A549 (cell line): ENCODE measurements at regions not wholly inside any gene's neighbourhood (a gene's known extent, or its start where the extent isn't known, plus 50 kb on each side); places are given as distances from the start of the nearest gene placed in this dataset.

Experiments
- ATAC-seq, 2 experiments: fragments of 200-7000 bp in 1 of 2; fragments of >200 bp in 1 of 2; cut with Nextera tagmentation in 1 of 2; cut with Tn5 transposase in 1 of 2; 3 replicates each; pipeline versions ENCODE4 v1.8.0 to v1.9.1; 2018 to 2020; ENCODE audit warnings: mild to moderate bottlenecking in 1 of 2, moderate library complexity in 1 of 2
- CTCF ChIA-PET: fragments of 300-600 bp; sonication (Branson Sonifier 250); formaldehyde crosslinking; extraction: SDS; loops from one replicate; lab custom pipeline; 2021; ENCODE audit warnings: antibody characterized with exemption, inconsistent platforms; lab: Yijun Ruan, JAX
- POLR2A ChIA-PET: fragments of 350-600 bp; formaldehyde crosslinking; extraction: SDS; loops from one replicate; lab custom pipeline; 2021; ENCODE audit warnings: antibody characterized with exemption, inconsistent platforms; lab: Yijun Ruan, JAX
- DNase-seq, 2 experiments: peaks; one replicate each; pipeline versions ENCODE4 v3.0.0 to v3.0.0-alpha.2; 2011 to 2016; ENCODE audit warnings: low read depth in 1 of 2, low spot score in 1 of 2
- FAIRE-seq: peaks from 2 replicates; lab custom pipeline; 2011; peaks lifted over from hg19 to GRCh38; lab: Jason Lieb, UNC
- H3K27ac ChIP-seq, 2 experiments: fragments of >200 bp; sonication (Bioruptor Twin); formaldehyde crosslinking; 3 replicates each; pipeline ENCODE4 v1.5.1; 2016 to 2017
- H3K4me1 ChIP-seq: fragments of >200 bp; sonication (Bioruptor Twin); formaldehyde crosslinking; 3 replicates; pipeline ENCODE4 v1.6.1; 2016
- H3K4me2 ChIP-seq: fragments of >200 bp; sonication (Bioruptor Twin); formaldehyde crosslinking; 3 replicates; pipeline ENCODE4 v1.6.1; 2016
- H3K4me3 ChIP-seq: fragments of >200 bp; sonication (Bioruptor Twin); formaldehyde crosslinking; 3 replicates; pipeline ENCODE4 v1.5.1; 2016
- H3K9me3 ChIP-seq: fragments of >200 bp; sonication (Bioruptor Twin); formaldehyde crosslinking; 3 replicates; pipeline ENCODE4 v1.6.1; 2016
- CEBPB ChIP-seq, 2 experiments: fragments of >200 bp in 1 of 2; sonication (Bioruptor Twin) in 1 of 2; formaldehyde crosslinking in 1 of 2; IDR thresholded peaks; 2 replicates each; pipeline ENCODE4 v1.6.1; 2012 to 2016
- CTCF ChIP-seq: fragments of >200 bp; sonication (Bioruptor Twin); formaldehyde crosslinking; IDR thresholded peaks from 3 replicates; pipeline ENCODE4 v1.5.1; 2016
- EHMT2 ChIP-seq: fragments of 200-600 bp; sonication (generic); IDR thresholded peaks from 2 replicates; pipeline ENCODE4 v1.6.1; 2016; ENCODE audit warnings: antibody characterized with exemption, low read depth, mild to moderate bottlenecking, moderate library complexity
- ELK1 ChIP-seq: fragments of 150-350 bp; IDR thresholded peaks from 2 replicates; pipeline ENCODE4 v1.6.1; 2014; ENCODE audit warnings: low read depth, mild to moderate bottlenecking, low read length
- GATA3 ChIP-seq: IDR thresholded peaks from 2 replicates; pipeline ENCODE4 v1.6.1; 2012; ENCODE audit warnings: borderline replicate concordance
- HOXA7 ChIP-seq: fragments of 250-450 bp; sonication (Bioruptor Pico); IDR thresholded peaks from 2 replicates; pipeline ENCODE4 v1.5.0; 2020; ENCODE audit warnings: mild to moderate bottlenecking, moderate library complexity
- HOXB13 ChIP-seq: fragments of 250-450 bp; sonication (Bioruptor Pico); IDR thresholded peaks from 2 replicates; pipeline ENCODE4 v1.5.0; 2020; ENCODE audit warnings: low read depth, mild to moderate bottlenecking, moderate library complexity
- HOXB5 ChIP-seq: fragments of 250-450 bp; sonication (Bioruptor Pico); IDR thresholded peaks from 2 replicates; pipeline ENCODE4 v1.5.0; 2020; ENCODE audit warnings: mild to moderate bottlenecking, moderate library complexity
- KDM1A ChIP-seq: fragments of 200-600 bp; sonication (generic); IDR thresholded peaks from 2 replicates; pipeline ENCODE4 v1.6.1; 2016; ENCODE audit warnings: low read depth, mild to moderate bottlenecking
- KDM5A ChIP-seq: fragments of 200-600 bp; sonication (generic); IDR thresholded peaks from 2 replicates; pipeline ENCODE4 v1.6.1; 2016; ENCODE audit warnings: antibody characterized with exemption, mild to moderate bottlenecking
- MAFK ChIP-seq: fragments of 450-650 bp; IDR thresholded peaks from 2 replicates; pipeline ENCODE4 v1.6.1; 2014; ENCODE audit not compliant: partially characterized antibody
- MYC ChIP-seq: IDR thresholded peaks from 2 replicates; pipeline ENCODE4 v1.6.1; 2012; ENCODE audit warnings: mild to moderate bottlenecking, inconsistent platforms, low read length, improper control_type of control experiment, borderline replicate concordance
- PHF8 ChIP-seq: fragments of 200-600 bp; sonication (generic); IDR thresholded peaks from 2 replicates; pipeline ENCODE4 v1.6.1; 2016; ENCODE audit warnings: low read depth, mild to moderate bottlenecking, antibody characterized with exemption, moderate library complexity, borderline replicate concordance
- POLR2AphosphoS2 ChIP-seq: conservative IDR thresholded peaks from 2 replicates; pipeline ENCODE4 v1.6.1; 2012; ENCODE audit warnings: low read length, improper control_type of control experiment, inconsistent platforms
- RAD21 ChIP-seq, 2 experiments: fragments of >200 bp in 1 of 2; sonication (Bioruptor Twin) in 1 of 2; formaldehyde crosslinking in 1 of 2; IDR thresholded peaks in 1 of 2; conservative IDR thresholded peaks in 1 of 2; 2 replicates in 1 of 2; 3 replicates in 1 of 2; pipeline ENCODE4 v1.6.1; 2012 to 2018; ENCODE audit warnings: inconsistent platforms in 1 of 2
- RARB ChIP-seq: fragments of 250-450 bp; sonication (Bioruptor Pico); IDR thresholded peaks from 2 replicates; pipeline ENCODE4 v1.8.0; 2021; ENCODE audit warnings: mild to moderate bottlenecking, moderate library complexity
- RCOR1 ChIP-seq: fragments of 150-350 bp; IDR thresholded peaks from 2 replicates; pipeline ENCODE4 v1.6.1; 2014; ENCODE audit warnings: antibody characterized with exemption, low read length, low read depth
- RFX5 ChIP-seq: fragments of 450-650 bp; IDR thresholded peaks from 2 replicates; pipeline ENCODE4 v1.7.1; 2014; ENCODE audit warnings: antibody characterized with exemption, mild to moderate bottlenecking, moderate library complexity
- RNF2 ChIP-seq: fragments of 200-600 bp; sonication (generic); IDR thresholded peaks from 2 replicates; pipeline ENCODE4 v1.6.1; 2016; ENCODE audit warnings: low read depth, mild to moderate bottlenecking, antibody characterized with exemption, moderate library complexity, borderline replicate concordance
- SMC3 ChIP-seq: fragments of >200 bp; sonication (Bioruptor Twin); formaldehyde crosslinking; IDR thresholded peaks from 3 replicates; pipeline ENCODE4 v1.6.1; 2018; ENCODE audit warnings: inconsistent platforms
- TP53 ChIP-seq: fragments of 250-450 bp; sonication (Bioruptor Pico); IDR thresholded peaks from 2 replicates; pipeline ENCODE4 v1.5.0; 2021; ENCODE audit warnings: mild to moderate bottlenecking, moderate library complexity
- ZNF302 ChIP-seq: fragments of 250-450 bp; sonication (Bioruptor Pico); IDR thresholded peaks from 2 replicates; pipeline ENCODE4 v1.9.0; 2021; ENCODE audit warnings: inconsistent platforms, mild to moderate bottlenecking, moderate library complexity
- WGBS: methylation state at CpG from one replicate; pipeline ENCODE4 v1.1.6; 2017; ENCODE audit errors: missing lambda C conversion rate; 5-methylcytosine and 5-hydroxymethylcytosine counted together

DNA sequence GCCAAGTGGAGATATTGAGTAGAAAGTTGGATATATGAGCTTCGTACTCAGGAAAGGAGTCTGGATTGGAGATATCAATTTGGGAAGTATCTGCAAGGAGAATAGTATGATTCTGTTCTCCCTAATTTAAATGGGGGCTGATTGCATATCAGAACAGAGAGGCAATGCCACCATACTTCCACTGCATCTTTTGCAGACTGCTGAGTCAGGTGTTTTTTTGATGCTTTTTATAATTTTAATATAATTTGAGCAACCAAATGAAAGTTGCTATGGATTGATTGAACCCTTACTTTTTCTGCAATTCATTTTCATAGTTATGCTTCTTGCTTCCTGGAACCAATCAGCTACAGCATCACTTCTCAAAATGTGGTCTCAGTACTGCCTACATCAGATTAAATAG is 590.3 kb downstream of the USP25 start:
- Histone ChIP-seq H3K4me2 (no peak overlapping the region), H3K27ac (no peak overlapping the region), H3K9me3 (no peaks in the 10 kb centered on the region), H3K4me1 (peaks cover 17% of the 10 kb centered on the region; the same call in 2 of the 3 replicates), H3K4me3 (no peak overlapping the region)
- FAIRE-seq (no peak), DNase-seq (no peak), ATAC-seq (no peak)
- TF ChIP-seq KDM1A, result no peak
- no peak for TF ChIP-seq RFX5
- no peak for TF ChIP-seq EHMT2
- TF ChIP-seq PHF8, result no peak
- no peak for TF ChIP-seq RCOR1
- peak; percentile 84 for TF ChIP-seq MAFK
- ChIA-PET POLR2A (no interaction called here), CTCF (no interaction called here)
- WGBS, result 84% methylated on average over 1 of the region's 1 CpG

- Histone ChIP-seq H3K27ac (no peak overlapping the region), H3K9me3 (no peaks in the 10 kb centered on the region), H3K4me1 (peaks cover 17% of the 10 kb centered on the region; the same call in 2 of the 3 replicates), H3K4me3 (no peak overlapping the region), H3K4me2 (no peak overlapping the region; the same call in 2 of the 3 replicates)
- WGBS, result 47% methylated on average over 2 of the region's 2 CpGs
- no peak for FAIRE-seq
- DNase-seq, result no peak
- TF ChIP-seq GATA3, result no peak
- no peak for TF ChIP-seq KDM5A
- ATAC-seq, result no peak
- CTCF ChIA-PET, result no interaction called here
- POLR2A ChIA-PET, result no interaction called here
Observed at GRCh38 chr21:16322454-16322853, 592.7 kb downstream of the USP25 start.

DNA sequence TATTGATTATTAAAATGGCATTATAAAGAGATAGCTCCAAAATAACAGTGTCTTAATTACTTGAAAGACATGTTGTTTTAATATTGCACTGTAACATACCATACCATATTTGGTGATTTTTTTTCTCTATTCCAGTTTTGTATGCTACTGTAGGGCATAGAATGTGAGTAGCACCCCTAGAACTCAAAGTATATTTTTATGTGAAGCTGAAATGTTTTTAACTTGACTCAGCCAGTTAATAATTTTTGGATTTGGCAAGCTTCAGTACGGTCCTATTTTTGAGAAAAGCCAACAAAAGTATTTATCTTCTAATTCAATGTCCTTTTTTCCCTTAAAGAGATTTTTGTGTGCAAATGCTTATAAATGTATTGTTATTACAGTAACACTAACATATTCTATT is 593.8 kb downstream of the USP25 start:
- ATAC-seq (no peak), DNase-seq (no peak), FAIRE-seq (no peak)
- Histone ChIP-seq H3K27ac (no peak overlapping the region), H3K4me1 (peaks cover 17% of the 10 kb centered on the region; the same call in 2 of the 3 replicates), H3K9me3 (no peaks in the 10 kb centered on the region), H3K4me3 (no peak overlapping the region), H3K4me2 (peak overlapping the region; percentile 21; the same call in 1 of the 3 replicates)
- 6% methylated on average over 1 of the region's 1 CpG for WGBS
- CTCF ChIA-PET, result no interaction called here
- no peak for TF ChIP-seq SMC3
- TF ChIP-seq RAD21 (conservative IDR thresholded peaks at IDR 0.05 in 1 of 2, IDR thresholded peaks at IDR 0.05 in 1 of 2), result no peak
- no peak for TF ChIP-seq ZNF302 (CRISPR knock-in tag)
- TF ChIP-seq KDM5A, result no peak
- TF ChIP-seq POLR2AphosphoS2, result no peak
- no peak for TF ChIP-seq HOXA7 (CRISPR knock-in tag)
- TF ChIP-seq HOXB13 (CRISPR knock-in tag), result no peak
- no peak for TF ChIP-seq RNF2
- no peak for TF ChIP-seq TP53 (CRISPR knock-in tag)
- TF ChIP-seq CEBPB (IDR thresholded peaks at IDR 0.05), result no peak
- TF ChIP-seq MAFK, result no peak
- TF ChIP-seq PHF8, result no peak
- no peak for TF ChIP-seq HOXB5 (CRISPR knock-in tag)
- TF ChIP-seq RARB (CRISPR knock-in tag), result no peak
- no peak for TF ChIP-seq MYC
- TF ChIP-seq ELK1, result no peak
- no peak for TF ChIP-seq CTCF
- POLR2A ChIA-PET, result no interaction called here
